ENCODE measurements at regions not wholly inside any gene's neighbourhood (a gene's known extent, or its start where the extent isn't known, plus 50 kb on each side); places are given as distances from the start of the nearest gene placed in this dataset.

DNA sequence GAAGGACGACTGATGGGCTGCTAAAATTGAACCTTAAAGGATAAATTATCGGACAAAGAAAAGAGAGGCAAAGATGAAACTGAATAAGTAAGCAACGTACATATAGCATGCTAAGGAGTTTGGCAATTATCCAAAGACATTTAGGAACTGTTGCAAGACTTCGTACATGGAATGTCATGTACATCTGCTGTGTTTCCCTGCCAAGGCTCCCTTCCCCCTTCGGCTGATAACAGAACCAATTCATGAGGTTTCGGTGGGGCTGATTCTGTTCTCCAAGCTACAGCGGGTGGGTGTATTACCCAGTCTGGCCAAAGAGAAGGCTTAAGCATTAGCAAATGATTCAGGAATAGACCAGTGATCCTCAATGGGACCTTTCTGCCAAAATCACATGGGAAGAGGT lies 190.9 kb upstream of the FREM1 start:
- H3K9me3 ChIP-seq (ENCODE audit: control insufficient read depth, insufficient read depth, low read depth, low read length) = no peaks in the 10 kb centered on the region
- ChIA-PET CTCF (interaction anchor here (3.3 kb wide), 1 partner anchor 35 kb away, joined by 12 read pairs; no protein-coding TSS in a partner anchor), POLR2A (no interaction called here)
- no peak overlapping the region for H3K27ac ChIP-seq (ENCODE audit: extremely low read depth, low read depth, low read length)
- no peaks in the 10 kb centered on the region for H3K4me1 ChIP-seq (ENCODE audit: control insufficient read depth, insufficient read depth, low read length)
- H3K36me3 ChIP-seq (ENCODE audit: control insufficient read depth in 2 of 2, insufficient read depth in 1 of 2, low read length in 2 of 2) = no peaks in the 10 kb centered on the region
- TF ChIP-seq ZSCAN16 (tag by site-specific recombination; IDR thresholded peaks at IDR 0.05) = no peak
- TF ChIP-seq ZNF394 (tag by site-specific recombination; IDR thresholded peaks at IDR 0.05; ENCODE audit: borderline replicate concordance) = no peak
- TF ChIP-seq ZNF600 (tag by site-specific recombination; IDR thresholded peaks at IDR 0.05) = no peak
- no peak for TF ChIP-seq ZNF48 (tag by site-specific recombination; IDR thresholded peaks at IDR 0.05)
- TF ChIP-seq ZNF169 (tag by site-specific recombination; IDR thresholded peaks at IDR 0.05) = no peak
- no peak for TF ChIP-seq SCRT1 (tag by site-specific recombination; IDR thresholded peaks at IDR 0.05; ENCODE audit: borderline replicate concordance)
- TF ChIP-seq, protein P1, sequence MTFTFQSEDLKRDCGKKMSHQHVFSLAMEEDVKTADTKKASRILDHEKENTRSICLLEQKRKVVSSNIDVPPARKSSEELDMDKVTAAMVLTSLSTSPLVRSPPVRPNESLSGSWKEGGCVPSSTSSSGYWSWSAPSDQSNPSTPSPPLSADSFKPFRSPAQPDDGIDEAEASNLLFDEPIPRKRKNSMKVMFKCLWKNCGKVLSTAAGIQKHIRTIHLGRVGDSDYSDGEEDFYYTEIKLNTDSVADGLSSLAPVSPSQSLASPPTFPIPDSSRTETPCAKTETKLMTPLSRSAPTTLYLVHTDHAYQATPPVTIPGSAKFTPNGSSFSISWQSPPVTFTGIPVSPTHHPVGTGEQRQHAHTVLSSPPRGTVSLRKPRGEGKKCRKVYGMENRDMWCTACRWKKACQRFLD (tag by site-specific recombination; IDR thresholded peaks at IDR 0.05) = no peak
- no peak for TF ChIP-seq ZNF548 (tag by site-specific recombination; IDR thresholded peaks at IDR 0.05)
- TF ChIP-seq, protein P2, sequence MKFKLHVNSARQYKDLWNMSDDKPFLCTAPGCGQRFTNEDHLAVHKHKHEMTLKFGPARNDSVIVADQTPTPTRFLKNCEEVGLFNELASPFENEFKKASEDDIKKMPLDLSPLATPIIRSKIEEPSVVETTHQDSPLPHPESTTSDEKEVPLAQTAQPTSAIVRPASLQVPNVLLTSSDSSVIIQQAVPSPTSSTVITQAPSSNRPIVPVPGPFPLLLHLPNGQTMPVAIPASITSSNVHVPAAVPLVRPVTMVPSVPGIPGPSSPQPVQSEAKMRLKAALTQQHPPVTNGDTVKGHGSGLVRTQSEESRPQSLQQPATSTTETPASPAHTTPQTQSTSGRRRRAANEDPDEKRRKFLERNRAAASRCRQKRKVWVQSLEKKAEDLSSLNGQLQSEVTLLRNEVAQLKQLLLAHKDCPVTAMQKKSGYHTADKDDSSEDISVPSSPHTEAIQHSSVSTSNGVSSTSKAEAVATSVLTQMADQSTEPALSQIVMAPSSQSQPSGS (tag by site-specific recombination; IDR thresholded peaks at IDR 0.05; ENCODE audit: low read depth) = no peak
- TF ChIP-seq ZBTB48 (tag by site-specific recombination; IDR thresholded peaks at IDR 0.05) = no peak
- TF ChIP-seq, protein P3, sequence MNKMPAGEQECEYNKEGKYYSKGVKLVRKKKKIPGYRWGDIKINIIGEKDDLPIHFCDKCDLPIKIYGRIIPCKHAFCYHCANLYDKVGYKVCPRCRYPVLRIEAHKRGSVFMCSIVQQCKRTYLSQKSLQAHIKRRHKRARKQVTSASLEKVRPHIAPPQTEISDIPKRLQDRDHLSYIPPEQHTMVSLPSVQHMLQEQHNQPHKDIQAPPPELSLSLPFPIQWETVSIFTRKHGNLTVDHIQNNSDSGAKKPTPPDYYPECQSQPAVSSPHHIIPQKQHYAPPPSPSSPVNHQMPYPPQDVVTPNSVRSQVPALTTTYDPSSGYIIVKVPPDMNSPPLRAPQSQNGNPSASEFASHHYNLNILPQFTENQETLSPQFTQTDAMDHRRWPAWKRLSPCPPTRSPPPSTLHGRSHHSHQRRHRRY (tag by site-specific recombination; IDR thresholded peaks at IDR 0.05) = no peak
- TF ChIP-seq ZNF132 (tag by site-specific recombination; IDR thresholded peaks at IDR 0.05; ENCODE audit: borderline replicate concordance) = no peak
- no peak for TF ChIP-seq IKZF3 (tag by site-specific recombination; IDR thresholded peaks at IDR 0.05)
- TF ChIP-seq ZNF624 (tag by site-specific recombination; IDR thresholded peaks at IDR 0.05) = no peak
- no peak overlapping the region for H3K4me3 ChIP-seq (ENCODE audit: low read depth, low read length)

DNA sequence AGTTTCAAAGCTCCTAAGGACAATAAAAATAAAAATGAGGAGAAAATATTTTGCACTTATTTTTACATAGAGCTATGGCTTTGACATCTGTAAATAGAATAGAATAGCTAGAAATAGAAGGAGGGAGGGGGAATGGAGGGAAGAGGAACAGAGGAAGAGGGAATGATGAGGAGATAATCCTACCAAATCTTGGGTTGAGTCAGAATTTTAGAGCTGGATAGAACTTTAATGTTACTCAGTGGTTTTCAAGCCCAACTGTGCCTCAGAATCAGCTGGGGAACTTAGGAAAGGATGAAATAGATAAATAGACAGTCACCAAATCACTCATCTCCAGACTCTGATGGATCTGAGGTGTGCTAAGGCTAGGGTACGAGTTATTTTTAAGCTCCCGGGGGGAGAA lies 190.3 kb upstream of the FREM1 start:
- Histone ChIP-seq H3K9me3 (ENCODE audit: control insufficient read depth, insufficient read depth, low read depth, low read length) (no peaks in the 10 kb centered on the region), H3K4me1 (ENCODE audit: control insufficient read depth, insufficient read depth, low read length) (no peaks in the 10 kb centered on the region), H3K36me3 (ENCODE audit: control insufficient read depth in 2 of 2, insufficient read depth in 1 of 2, low read length in 2 of 2) (no peaks in the 10 kb centered on the region), H3K4me3 (ENCODE audit: low read depth, low read length) (no peak overlapping the region), H3K27ac (ENCODE audit: extremely low read depth, low read depth, low read length) (no peak overlapping the region)
- CTCF ChIA-PET = interaction anchor here (0.6 to 3.3 kb wide), 2 partner anchors 35 to 615 kb away, joined by 3 to 12 read pairs; no protein-coding TSS in a partner anchor
- TF ChIP-seq ZNF776 (tag by site-specific recombination; IDR thresholded peaks at IDR 0.05; ENCODE audit: borderline replicate concordance) = no peak
- POLR2A ChIA-PET = no interaction called here

DNA sequence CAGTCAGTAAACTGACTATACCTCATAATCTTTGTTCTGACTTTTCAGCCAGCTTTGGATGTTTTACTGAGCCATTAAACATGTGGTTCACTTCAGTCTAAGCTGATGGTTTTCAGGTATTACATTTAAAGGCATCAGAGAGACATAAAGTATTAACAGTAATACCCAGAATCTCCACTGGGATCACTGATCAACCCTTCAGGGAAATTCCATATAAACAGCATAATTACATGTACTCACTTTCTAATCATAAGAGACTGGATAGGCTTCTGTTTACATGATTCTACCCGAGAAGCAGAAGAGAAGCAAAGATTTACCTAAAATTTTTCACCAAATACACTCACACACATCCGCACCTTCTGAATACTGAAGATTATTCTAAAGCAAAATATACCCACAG lies 186.7 kb upstream of the FREM1 start:
- Histone ChIP-seq H3K4me3 (ENCODE audit: low read depth, low read length) (no peak overlapping the region), H3K36me3 (ENCODE audit: control insufficient read depth in 2 of 2, insufficient read depth in 1 of 2, low read length in 2 of 2) (no peaks in the 10 kb centered on the region), H3K27ac (ENCODE audit: extremely low read depth, low read depth, low read length) (no peak overlapping the region), H3K4me1 (ENCODE audit: control insufficient read depth, insufficient read depth, low read length) (no peaks in the 10 kb centered on the region), H3K9me3 (ENCODE audit: control insufficient read depth, insufficient read depth, low read depth, low read length) (no peaks in the 10 kb centered on the region)
- ChIA-PET CTCF (interaction anchor here (1.2 kb wide), 1 partner anchor 17 kb away, joined by 3 read pairs; no protein-coding TSS in a partner anchor), POLR2A (no interaction called here)
- TF ChIP-seq ZNF248 (tag by site-specific recombination; IDR thresholded peaks at IDR 0.05) (no peak), ZNF701 (tag by site-specific recombination; IDR thresholded peaks at IDR 0.05) (no peak), ZNF529 (tag by site-specific recombination; IDR thresholded peaks at IDR 0.05; ENCODE audit: insufficient replicate concordance) (no peak), ZNF37A (tag by site-specific recombination; IDR thresholded peaks at IDR 0.05) (no peak), ZFP3 (tag by site-specific recombination; IDR thresholded peaks at IDR 0.05; ENCODE audit: low read depth) (no peak), ZNF776 (tag by site-specific recombination; IDR thresholded peaks at IDR 0.05; ENCODE audit: borderline replicate concordance) (no peak)
- TF ChIP-seq, protein P4, sequence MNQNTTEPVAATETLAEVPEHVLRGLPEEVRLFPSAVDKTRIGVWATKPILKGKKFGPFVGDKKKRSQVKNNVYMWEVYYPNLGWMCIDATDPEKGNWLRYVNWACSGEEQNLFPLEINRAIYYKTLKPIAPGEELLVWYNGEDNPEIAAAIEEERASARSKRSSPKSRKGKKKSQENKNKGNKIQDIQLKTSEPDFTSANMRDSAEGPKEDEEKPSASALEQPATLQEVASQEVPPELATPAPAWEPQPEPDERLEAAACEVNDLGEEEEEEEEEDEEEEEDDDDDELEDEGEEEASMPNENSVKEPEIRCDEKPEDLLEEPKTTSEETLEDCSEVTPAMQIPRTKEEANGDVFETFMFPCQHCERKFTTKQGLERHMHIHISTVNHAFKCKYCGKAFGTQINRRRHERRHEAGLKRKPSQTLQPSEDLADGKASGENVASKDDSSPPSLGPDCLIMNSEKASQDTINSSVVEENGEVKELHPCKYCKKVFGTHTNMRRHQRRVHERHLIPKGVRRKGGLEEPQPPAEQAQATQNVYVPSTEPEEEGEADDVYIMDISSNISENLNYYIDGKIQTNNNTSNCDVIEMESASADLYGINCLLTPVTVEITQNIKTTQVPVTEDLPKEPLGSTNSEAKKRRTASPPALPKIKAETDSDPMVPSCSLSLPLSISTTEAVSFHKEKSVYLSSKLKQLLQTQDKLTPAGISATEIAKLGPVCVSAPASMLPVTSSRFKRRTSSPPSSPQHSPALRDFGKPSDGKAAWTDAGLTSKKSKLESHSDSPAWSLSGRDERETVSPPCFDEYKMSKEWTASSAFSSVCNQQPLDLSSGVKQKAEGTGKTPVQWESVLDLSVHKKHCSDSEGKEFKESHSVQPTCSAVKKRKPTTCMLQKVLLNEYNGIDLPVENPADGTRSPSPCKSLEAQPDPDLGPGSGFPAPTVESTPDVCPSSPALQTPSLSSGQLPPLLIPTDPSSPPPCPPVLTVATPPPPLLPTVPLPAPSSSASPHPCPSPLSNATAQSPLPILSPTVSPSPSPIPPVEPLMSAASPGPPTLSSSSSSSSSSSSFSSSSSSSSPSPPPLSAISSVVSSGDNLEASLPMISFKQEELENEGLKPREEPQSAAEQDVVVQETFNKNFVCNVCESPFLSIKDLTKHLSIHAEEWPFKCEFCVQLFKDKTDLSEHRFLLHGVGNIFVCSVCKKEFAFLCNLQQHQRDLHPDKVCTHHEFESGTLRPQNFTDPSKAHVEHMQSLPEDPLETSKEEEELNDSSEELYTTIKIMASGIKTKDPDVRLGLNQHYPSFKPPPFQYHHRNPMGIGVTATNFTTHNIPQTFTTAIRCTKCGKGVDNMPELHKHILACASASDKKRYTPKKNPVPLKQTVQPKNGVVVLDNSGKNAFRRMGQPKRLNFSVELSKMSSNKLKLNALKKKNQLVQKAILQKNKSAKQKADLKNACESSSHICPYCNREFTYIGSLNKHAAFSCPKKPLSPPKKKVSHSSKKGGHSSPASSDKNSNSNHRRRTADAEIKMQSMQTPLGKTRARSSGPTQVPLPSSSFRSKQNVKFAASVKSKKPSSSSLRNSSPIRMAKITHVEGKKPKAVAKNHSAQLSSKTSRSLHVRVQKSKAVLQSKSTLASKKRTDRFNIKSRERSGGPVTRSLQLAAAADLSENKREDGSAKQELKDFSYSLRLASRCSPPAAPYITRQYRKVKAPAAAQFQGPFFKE (tag by site-specific recombination; IDR thresholded peaks at IDR 0.05; ENCODE audit: borderline replicate concordance) = no peak
